HEK293T (cell line): ENCODE measurements at regions not wholly inside any gene's neighbourhood (a gene's known extent, or its start where the extent isn't known, plus 50 kb on each side); places are given as distances from the start of the nearest gene placed in this dataset.

Source experiments
- BHLHE40 ChIP-seq: fragments of 450-650 bp; IDR thresholded peaks from 2 replicates; pipeline ENCODE4 v1.6.1; 2016; ENCODE audit warnings: mild to moderate bottlenecking, moderate library complexity, borderline replicate concordance
- ELF4 ChIP-seq: fragments of 450-650 bp; IDR thresholded peaks from 2 replicates; pipeline ENCODE4 v1.6.1; 2017; ENCODE audit warnings: antibody characterized with exemption
- FOXA1 ChIP-seq: fragments of 450-650 bp; IDR thresholded peaks from 2 replicates; pipeline ENCODE4 v1.6.1; 2016; ENCODE audit warnings: mild to moderate bottlenecking
- FOXK2 ChIP-seq: fragments of 450-650 bp; IDR thresholded peaks from 2 replicates; pipeline ENCODE4 v1.6.1; 2016; ENCODE audit warnings: mild to moderate bottlenecking
- FOXM1 ChIP-seq: fragments of 450-650 bp; IDR thresholded peaks from 2 replicates; pipeline ENCODE4 v1.6.1; 2017; ENCODE audit warnings: mild to moderate bottlenecking, borderline replicate concordance
- HDGF ChIP-seq: fragments of 450-650 bp; IDR thresholded peaks from 2 replicates; pipeline ENCODE4 v1.6.1; 2017; ENCODE audit warnings: antibody characterized with exemption, borderline replicate concordance
- L3MBTL2 ChIP-seq: fragments of 450-650 bp; conservative IDR thresholded peaks from 2 replicates; pipeline ENCODE4 v1.6.1; 2016; ENCODE audit warnings: mild to moderate bottlenecking
- NFRKB ChIP-seq: fragments of 450-650 bp; IDR thresholded peaks from 2 replicates; pipeline ENCODE4 v1.6.1; 2016; ENCODE audit warnings: mild to moderate bottlenecking, moderate library complexity
- SP1 ChIP-seq: fragments of 450-650 bp; IDR thresholded peaks from 2 replicates; pipeline ENCODE4 v1.6.1; 2017
- SUZ12 ChIP-seq: fragments of 450-650 bp; IDR thresholded peaks from 2 replicates; pipeline ENCODE4 v1.6.1; 2016; ENCODE audit warnings: mild to moderate bottlenecking
- TARDBP ChIP-seq: fragments of 450-650 bp; IDR thresholded peaks from 2 replicates; pipeline ENCODE4 v1.6.1; 2016
- ZNF384 ChIP-seq: fragments of 450-650 bp; IDR thresholded peaks from 2 replicates; pipeline ENCODE4 v1.6.1; 2016
- TF ChIP-seq, protein P1 (sequence below): fragments of 450-650 bp; IDR thresholded peaks from 2 replicates; pipeline ENCODE4 v1.6.1; 2016

DNA sequence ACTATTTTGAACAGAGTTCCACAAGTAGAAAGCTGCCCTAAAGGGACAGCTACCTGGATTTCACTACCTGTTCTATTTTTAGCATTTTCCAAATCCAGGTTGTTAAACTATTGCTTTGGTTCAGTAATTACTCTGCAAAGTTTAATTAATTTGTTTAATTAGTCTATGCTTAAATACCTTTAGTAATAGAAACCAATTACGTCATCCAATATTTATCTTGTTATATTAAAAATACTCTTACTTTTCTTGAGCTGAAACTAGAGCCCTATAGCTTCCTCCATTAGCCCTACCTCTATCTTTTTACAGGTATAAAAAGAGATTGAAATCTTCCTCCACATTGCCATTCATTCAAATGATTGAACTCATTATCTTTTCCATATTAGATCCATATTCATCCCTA is 514.6 kb downstream of the DSC3 start:
- TF ChIP-seq ELF4: no peak
- no peak for TF ChIP-seq ZNF384
- TF ChIP-seq TARDBP: no peak
- TF ChIP-seq FOXM1: no peak
- TF ChIP-seq SP1: no peak
- TF ChIP-seq FOXA1: no peak
- no peak for TF ChIP-seq L3MBTL2
- no peak for TF ChIP-seq HDGF
- TF ChIP-seq NFRKB: no peak
- TF ChIP-seq BHLHE40: no peak
- no peak for TF ChIP-seq FOXK2
- TF ChIP-seq, protein P1, sequence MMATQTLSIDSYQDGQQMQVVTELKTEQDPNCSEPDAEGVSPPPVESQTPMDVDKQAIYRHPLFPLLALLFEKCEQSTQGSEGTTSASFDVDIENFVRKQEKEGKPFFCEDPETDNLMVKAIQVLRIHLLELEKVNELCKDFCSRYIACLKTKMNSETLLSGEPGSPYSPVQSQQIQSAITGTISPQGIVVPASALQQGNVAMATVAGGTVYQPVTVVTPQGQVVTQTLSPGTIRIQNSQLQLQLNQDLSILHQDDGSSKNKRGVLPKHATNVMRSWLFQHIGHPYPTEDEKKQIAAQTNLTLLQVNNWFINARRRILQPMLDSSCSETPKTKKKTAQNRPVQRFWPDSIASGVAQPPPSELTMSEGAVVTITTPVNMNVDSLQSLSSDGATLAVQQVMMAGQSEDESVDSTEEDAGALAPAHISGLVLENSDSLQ: no peak
- TF ChIP-seq SUZ12: no peak
